Hepatocyte (in vitro differentiated cells): ENCODE measurements at regions not wholly inside any gene's neighbourhood (a gene's known extent, or its start where the extent isn't known, plus 50 kb on each side); places are given as distances from the start of the nearest gene placed in this dataset.

Experiments
- EZH2 ChIP-seq: fragments of 200-600 bp; sonication (generic); IDR thresholded peaks from 2 replicates; pipeline ENCODE4 v1.6.1; 2016; ENCODE audit warnings: antibody characterized with exemption, mild to moderate bottlenecking, borderline replicate concordance
- EZH2phosphoT487 ChIP-seq: fragments of 200-600 bp; sonication (generic); IDR thresholded peaks from one replicate; pipeline ENCODE4 v1.6.1; 2018; ENCODE audit warnings: antibody characterized with exemption, mild to moderate bottlenecking, low read depth, moderate library complexity; ENCODE audit not compliant: unreplicated experiment, severe bottlenecking
- TF ChIP-seq, protein P1 (sequence below): fragments of 200-600 bp; sonication (generic); IDR thresholded peaks from 2 replicates; pipeline ENCODE4 v1.5.1; 2016; ENCODE audit warnings: antibody characterized with exemption, mild to moderate bottlenecking; ENCODE audit not compliant: poor library complexity

DNA sequence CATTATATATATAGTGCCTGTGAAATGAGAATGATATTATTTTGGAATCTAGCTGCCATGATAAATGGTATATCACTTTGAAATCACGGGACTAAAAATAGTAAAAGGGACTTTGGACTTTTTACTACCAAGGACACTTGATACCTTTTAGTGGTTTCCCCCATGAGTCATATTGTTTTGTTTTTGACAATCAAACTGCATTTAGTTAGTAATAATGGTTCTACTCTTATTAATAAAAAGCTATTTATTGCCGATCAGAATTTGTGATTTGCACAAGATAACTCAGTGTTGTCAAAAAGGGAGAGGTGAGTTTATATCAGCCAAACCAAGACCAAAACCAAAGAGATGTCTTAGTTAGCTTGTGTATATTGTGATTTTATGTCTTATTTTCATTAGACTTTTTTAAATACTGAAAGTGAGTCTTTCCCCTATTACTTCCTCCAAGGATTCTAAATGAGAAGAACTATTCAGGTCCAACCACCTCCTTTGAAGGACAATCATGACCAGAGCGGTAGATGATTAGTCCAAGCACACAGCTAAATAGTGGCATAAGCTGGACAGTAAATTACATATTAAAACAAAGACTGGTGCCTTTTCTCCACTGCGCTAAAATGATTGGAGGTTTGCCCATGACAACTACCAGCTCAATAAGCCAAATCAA lies 281.7 kb upstream of the ESRRG start:
- no peak for TF ChIP-seq EZH2phosphoT487
- no peak for TF ChIP-seq EZH2
- TF ChIP-seq, protein P1, sequence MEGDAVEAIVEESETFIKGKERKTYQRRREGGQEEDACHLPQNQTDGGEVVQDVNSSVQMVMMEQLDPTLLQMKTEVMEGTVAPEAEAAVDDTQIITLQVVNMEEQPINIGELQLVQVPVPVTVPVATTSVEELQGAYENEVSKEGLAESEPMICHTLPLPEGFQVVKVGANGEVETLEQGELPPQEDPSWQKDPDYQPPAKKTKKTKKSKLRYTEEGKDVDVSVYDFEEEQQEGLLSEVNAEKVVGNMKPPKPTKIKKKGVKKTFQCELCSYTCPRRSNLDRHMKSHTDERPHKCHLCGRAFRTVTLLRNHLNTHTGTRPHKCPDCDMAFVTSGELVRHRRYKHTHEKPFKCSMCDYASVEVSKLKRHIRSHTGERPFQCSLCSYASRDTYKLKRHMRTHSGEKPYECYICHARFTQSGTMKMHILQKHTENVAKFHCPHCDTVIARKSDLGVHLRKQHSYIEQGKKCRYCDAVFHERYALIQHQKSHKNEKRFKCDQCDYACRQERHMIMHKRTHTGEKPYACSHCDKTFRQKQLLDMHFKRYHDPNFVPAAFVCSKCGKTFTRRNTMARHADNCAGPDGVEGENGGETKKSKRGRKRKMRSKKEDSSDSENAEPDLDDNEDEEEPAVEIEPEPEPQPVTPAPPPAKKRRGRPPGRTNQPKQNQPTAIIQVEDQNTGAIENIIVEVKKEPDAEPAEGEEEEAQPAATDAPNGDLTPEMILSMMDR: no peak
